Thoracic aorta (tissue), 2 donors: ENCODE measurements at regions not wholly inside any gene's neighbourhood (a gene's known extent, or its start where the extent isn't known, plus 50 kb on each side); places are given as distances from the start of the nearest gene placed in this dataset.

Source experiments
- ATAC-seq: fragments of 150-250 bp; one replicate; pipeline ENCODE4 v1.8.0; 2017; ENCODE audit warnings: low read depth; ENCODE audit not compliant: insufficient number of reproducible peaks, low FRiP score
- DNase-seq: peaks from one replicate; pipeline ENCODE4 v3.0.0-alpha.2; 2020; ENCODE audit warnings: low spot score
- H3K27ac ChIP-seq, 2 donors: fragments of 200-600 bp; sonication (generic); 1 replicate in 1 of 2; 2 replicates in 1 of 2; pipeline ENCODE4 v1.5.1; 2016; ENCODE audit warnings: mild to moderate bottlenecking in 2 of 2, moderate library complexity in 2 of 2
- H3K27me3 ChIP-seq: fragments of 200-600 bp; sonication (generic); replicated peaks from 2 replicates; pipeline ENCODE4 v1.6.0; 2016; ENCODE audit warnings: mild to moderate bottlenecking; ENCODE audit not compliant: insufficient read depth
- H3K36me3 ChIP-seq: fragments of 200-600 bp; sonication (generic); one replicate; pipeline ENCODE4 v1.5.1; 2016
- H3K4me1 ChIP-seq, 2 donors: fragments of 200-600 bp; sonication (generic); 1 replicate in 1 of 2; 2 replicates in 1 of 2; pipeline versions ENCODE4 v1.5.1 to v1.6.0; 2016; ENCODE audit warnings: low read depth in 2 of 2, mild to moderate bottlenecking in 1 of 2; ENCODE audit not compliant: control insufficient read depth in 1 of 2
- H3K4me3 ChIP-seq: fragments of 200-600 bp; sonication (generic); 2 replicates; pipeline ENCODE4 v1.5.1; 2016; ENCODE audit warnings: mild to moderate bottlenecking
- H3K9me3 ChIP-seq: fragments of 200-600 bp; sonication (generic); 2 replicates; pipeline ENCODE4 v1.5.1; 2016
- TF ChIP-seq, protein P1 (sequence below): fragments of 200-600 bp; sonication (generic); IDR thresholded peaks from one replicate; pipeline ENCODE4 v1.5.1; 2019; ENCODE audit warnings: antibody characterized with exemption

DNA sequence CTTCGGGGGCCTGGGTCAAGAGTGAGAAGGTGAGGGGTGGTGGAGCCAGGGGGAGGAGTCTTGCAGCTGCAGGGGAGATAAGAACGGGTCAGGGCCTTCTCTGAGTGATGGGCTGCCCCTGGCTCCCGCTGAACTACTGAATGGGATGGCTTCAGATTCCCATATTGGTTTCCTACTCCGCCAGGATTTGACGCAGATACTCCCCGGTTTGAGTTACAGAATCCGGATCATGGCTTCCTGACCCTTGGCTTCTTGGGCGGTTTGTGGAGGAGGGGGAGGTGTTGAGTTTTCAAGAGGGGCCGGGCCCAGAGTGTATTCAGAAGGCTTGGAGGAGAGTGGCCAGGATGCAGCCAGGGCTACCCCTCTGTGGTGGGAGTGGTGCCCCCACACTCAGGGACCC lies 119.9 kb upstream of the ATP2B2 start:
- H3K36me3 ChIP-seq = no peaks in the 10 kb centered on the region

DNA sequence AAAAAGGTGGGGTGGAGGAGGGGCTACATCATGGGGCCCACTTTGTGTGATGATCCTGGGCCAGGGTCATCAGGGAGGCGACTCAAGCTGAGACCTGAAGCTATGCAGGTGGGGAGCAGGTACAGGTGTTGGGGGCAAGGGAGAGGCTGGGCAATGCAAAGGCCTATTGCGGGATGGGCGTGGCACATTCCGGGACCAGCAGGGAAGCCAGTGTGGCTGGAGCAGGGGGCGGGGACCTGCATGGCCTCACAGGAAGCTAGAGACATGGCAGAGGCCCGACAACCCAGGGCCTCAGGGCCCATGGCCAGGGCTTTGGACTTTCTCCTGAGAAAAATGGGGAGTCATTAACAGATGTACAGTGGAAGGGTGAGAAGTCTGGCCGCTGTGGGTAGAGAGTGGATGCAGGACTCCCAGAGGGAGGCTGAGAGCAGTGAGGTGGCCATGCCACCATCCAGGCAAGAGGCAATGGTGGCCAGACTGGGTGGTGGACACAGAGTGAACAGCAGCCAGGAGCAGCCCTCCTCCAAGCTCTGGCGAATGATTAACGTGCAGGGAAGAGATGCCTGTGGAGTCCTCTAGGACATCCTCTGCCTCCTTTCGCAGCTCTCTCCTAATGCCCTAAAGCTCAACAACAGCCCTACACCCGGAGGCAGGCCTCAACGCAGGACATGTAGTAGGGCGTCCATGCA lies 122.6 kb upstream of the ATP2B2 start:
- DNase-seq = no peak
- no peak overlapping the region for H3K4me3 ChIP-seq
- TF ChIP-seq, protein P1, sequence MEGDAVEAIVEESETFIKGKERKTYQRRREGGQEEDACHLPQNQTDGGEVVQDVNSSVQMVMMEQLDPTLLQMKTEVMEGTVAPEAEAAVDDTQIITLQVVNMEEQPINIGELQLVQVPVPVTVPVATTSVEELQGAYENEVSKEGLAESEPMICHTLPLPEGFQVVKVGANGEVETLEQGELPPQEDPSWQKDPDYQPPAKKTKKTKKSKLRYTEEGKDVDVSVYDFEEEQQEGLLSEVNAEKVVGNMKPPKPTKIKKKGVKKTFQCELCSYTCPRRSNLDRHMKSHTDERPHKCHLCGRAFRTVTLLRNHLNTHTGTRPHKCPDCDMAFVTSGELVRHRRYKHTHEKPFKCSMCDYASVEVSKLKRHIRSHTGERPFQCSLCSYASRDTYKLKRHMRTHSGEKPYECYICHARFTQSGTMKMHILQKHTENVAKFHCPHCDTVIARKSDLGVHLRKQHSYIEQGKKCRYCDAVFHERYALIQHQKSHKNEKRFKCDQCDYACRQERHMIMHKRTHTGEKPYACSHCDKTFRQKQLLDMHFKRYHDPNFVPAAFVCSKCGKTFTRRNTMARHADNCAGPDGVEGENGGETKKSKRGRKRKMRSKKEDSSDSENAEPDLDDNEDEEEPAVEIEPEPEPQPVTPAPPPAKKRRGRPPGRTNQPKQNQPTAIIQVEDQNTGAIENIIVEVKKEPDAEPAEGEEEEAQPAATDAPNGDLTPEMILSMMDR = no peak
- H3K4me1 ChIP-seq = no peaks in the 10 kb centered on the region
- no peaks in the 10 kb centered on the region for H3K27me3 ChIP-seq
- no peaks in the 10 kb centered on the region for H3K36me3 ChIP-seq
- no peaks in the 10 kb centered on the region for H3K9me3 ChIP-seq
- ATAC-seq = no peak
- H3K27ac ChIP-seq = no peak overlapping the region

More for the DNA sequence above, 119.9 kb upstream of the ATP2B2 start:
- H3K9me3 ChIP-seq = no peaks in the 10 kb centered on the region
- no peak overlapping the region for H3K4me3 ChIP-seq
- ATAC-seq (no peak), DNase-seq (no peak)
- H3K27ac ChIP-seq = no peak overlapping the region
- no peaks in the 10 kb centered on the region for H3K27me3 ChIP-seq
- TF ChIP-seq, protein P1 = no peak
- H3K4me1 ChIP-seq = no peaks in the 10 kb centered on the region

DNA sequence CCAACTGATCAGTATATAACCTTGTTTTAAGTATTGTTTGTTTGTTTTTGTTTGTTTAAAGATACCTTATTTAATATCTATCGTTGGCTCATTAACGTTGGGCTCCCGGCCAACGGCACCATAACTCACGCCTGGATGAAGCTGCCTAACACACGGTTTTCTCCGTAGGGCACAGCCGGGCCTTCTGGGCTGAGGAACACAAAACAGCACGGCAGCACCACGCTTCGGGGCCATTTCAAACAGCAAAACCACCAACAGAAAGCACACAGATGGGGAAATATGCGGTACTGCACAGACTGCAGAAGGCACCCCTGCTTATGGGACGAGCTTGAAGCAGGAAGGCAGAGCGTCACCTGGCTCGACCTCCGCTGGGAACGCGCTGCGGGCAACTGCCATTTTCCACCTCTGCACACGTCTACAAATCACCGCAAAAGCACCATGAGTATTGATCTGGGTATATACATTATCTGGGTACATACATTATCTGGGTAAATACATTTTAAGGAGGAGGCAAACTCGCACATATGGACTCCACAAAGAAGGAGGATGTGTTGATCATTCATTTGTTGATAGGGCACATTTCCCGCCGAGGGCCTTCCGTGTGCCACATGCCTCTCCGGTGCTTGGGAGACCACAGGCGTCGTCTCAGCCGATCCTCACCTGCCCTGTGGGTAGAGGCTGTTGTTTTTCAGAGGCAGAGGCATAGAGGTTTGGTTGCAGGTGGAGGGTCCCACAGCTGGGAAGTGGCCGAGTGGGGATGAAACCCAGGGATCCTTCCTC lies 123.7 kb upstream of the ATP2B2 start:
- H3K27me3 ChIP-seq = no peaks in the 10 kb centered on the region
- no peaks in the 10 kb centered on the region for H3K36me3 ChIP-seq
- no peak overlapping the region for H3K4me3 ChIP-seq
- H3K4me1 ChIP-seq = no peaks in the 10 kb centered on the region
- no peak overlapping the region for H3K27ac ChIP-seq
- no peak for DNase-seq
- no peaks in the 10 kb centered on the region for H3K9me3 ChIP-seq
- ATAC-seq = no peak
- TF ChIP-seq, protein P1 = no peak

DNA sequence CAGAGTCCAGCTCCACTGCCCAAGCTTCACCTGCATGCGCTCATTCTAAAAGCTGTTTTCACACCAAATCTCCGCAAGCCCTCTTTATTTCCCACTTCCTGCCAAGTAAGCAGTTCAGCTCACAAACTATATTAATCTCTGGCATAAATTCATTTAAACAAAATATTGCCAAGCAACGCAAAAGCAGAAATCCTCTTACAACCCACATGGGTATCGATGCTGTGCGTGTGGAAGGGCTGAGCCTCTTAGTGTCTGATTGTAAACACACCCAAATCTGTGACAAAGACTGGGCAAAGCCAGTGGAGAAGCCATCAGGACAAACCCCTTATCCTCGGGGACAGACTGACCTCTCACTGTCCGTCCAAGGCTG lies 124.3 kb upstream of the ATP2B2 start:
- no peaks in the 10 kb centered on the region for H3K9me3 ChIP-seq
- DNase-seq (no peak), ATAC-seq (no peak)
- H3K27ac ChIP-seq = no peak overlapping the region
- no peaks in the 10 kb centered on the region for H3K27me3 ChIP-seq
- no peaks in the 10 kb centered on the region for H3K36me3 ChIP-seq
- TF ChIP-seq, protein P1 = no peak
- H3K4me3 ChIP-seq = no peak overlapping the region
- no peaks in the 10 kb centered on the region for H3K4me1 ChIP-seq

DNA sequence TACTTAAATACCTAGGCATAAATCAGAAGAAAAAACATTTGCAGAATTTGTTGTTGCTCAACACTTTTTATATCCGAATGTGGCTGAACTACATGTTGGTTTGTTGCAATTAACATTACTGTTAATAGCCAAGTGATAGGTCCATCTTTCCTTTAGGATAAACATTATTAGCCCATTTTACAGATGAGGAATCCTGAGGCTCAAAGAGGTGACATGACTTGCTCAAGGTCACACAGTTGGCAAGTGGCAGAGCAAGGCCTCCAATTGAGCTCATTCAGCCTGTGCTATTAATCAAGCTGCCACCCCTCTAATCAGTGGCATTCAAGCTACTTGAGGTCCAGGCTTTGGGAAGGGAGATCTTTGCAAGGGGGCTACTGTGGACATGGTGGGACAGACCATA lies 125.8 kb upstream of the ATP2B2 start:
- Histone ChIP-seq H3K9me3 (no peaks in the 10 kb centered on the region), H3K27ac (no peak overlapping the region), H3K4me1 (no peaks in the 10 kb centered on the region), H3K4me3 (no peak overlapping the region), H3K27me3 (no peaks in the 10 kb centered on the region), H3K36me3 (no peaks in the 10 kb centered on the region)
- ATAC-seq = no peak
- TF ChIP-seq, protein P1 = no peak
- DNase-seq = no peak
